NCI-H510A (cell line): ENCODE measurements at regions not wholly inside any gene's neighbourhood (a gene's known extent, or its start where the extent isn't known, plus 50 kb on each side); places are given as distances from the start of the nearest gene placed in this dataset.
A peak's percentile ranks its signal among the peaks of the same experiment; 100 is the strongest.
"Not testable (repeated sequence)": the region's sequence is repeated elsewhere in the genome, so short reads cannot be mapped to it uniquely, and the experiment has no call there.

ENCODE experiments used
- DNase-seq: peaks from one replicate; lab custom pipeline; 2025; lab: John Stamatoyannopoulos, UW

GRCh38 chr18:61676773-61677434 lies 215.9 kb downstream of the RNF152 start:
- no peak for DNase-seq

GRCh38 chr18:61669320-61669719 lies 223.5 kb downstream of the RNF152 start:
- DNase-seq = no peak

GRCh38 chr18:61666876-61667590 lies 225.8 kb downstream of the RNF152 start:
- no peak for DNase-seq

GRCh38 chr18:61664419-61665084 lies 228.3 kb downstream of the RNF152 start:
- DNase-seq = no peak

GRCh38 chr18:61662726-61663125 lies 230.1 kb downstream of the RNF152 start:
- no peak for DNase-seq

- no peak for DNase-seq
These were observed 234.4 kb downstream of the RNF152 start for GRCh38 chr18:61658431-61658830.

- no peak for DNase-seq
These were observed 235.6 kb downstream of the RNF152 start for GRCh38 chr18:61657066-61657732.

- DNase-seq = no peak
These were observed 237.2 kb downstream of the RNF152 start for GRCh38 chr18:61655630-61656029.

GRCh38 chr18:61653823-61654551 lies 238.8 kb downstream of the RNF152 start:
- no peak for DNase-seq

GRCh38 chr18:61651880-61652268 lies 240.9 kb downstream of the RNF152 start:
- peak; percentile 23 for DNase-seq

- DNase-seq = peak; percentile 6
These were observed 241.5 kb downstream of the RNF152 start for GRCh38 chr18:61651145-61651879.

- no peak for DNase-seq
These were observed 248.7 kb downstream of the RNF152 start for GRCh38 chr18:61643884-61644647.

- DNase-seq = no peak
These were observed 252.9 kb downstream of the RNF152 start for GRCh38 chr18:61639886-61640285.

- no peak for DNase-seq
These were observed 254.8 kb downstream of the RNF152 start for GRCh38 chr18:61637905-61638595.

GRCh38 chr18:61637319-61637718 lies 255.5 kb downstream of the RNF152 start:
- DNase-seq = peak; percentile 75

- DNase-seq = peak; percentile 80
These were observed 256.8 kb downstream of the RNF152 start for GRCh38 chr18:61635901-61636528.

GRCh38 chr18:61628085-61628484 lies 264.7 kb downstream of the RNF152 start:
- no peak for DNase-seq

GRCh38 chr18:61624631-61625030 lies 268.2 kb downstream of the RNF152 start:
- not testable (repeated sequence) for DNase-seq

GRCh38 chr18:61619783-61620182 lies 273.0 kb downstream of the RNF152 start:
- DNase-seq = no peak
